B cell (primary cell): ENCODE measurements at regions not wholly inside any gene's neighbourhood (a gene's known extent, or its start where the extent isn't known, plus 50 kb on each side); places are given as distances from the start of the nearest gene placed in this dataset.
"Not testable (repeated sequence)": the region's sequence is repeated elsewhere in the genome, so short reads cannot be mapped to it uniquely, and the experiment has no call there.

Source experiments
- ATAC-seq: fragments of 200-7000 bp; cut with Tn5 transposase; one replicate; pipeline ENCODE4 v1.10.0; 2021; ENCODE audit warnings: low read depth, mild to moderate bottlenecking, moderate number of reproducible peaks, moderate library complexity
- CTCF ChIA-PET: fragments of 350-600 bp; sonication (Branson Sonifier 250); formaldehyde crosslinking; loops from one replicate; lab custom pipeline; 2021; ENCODE audit warnings: antibody characterized with exemption, inconsistent platforms; lab: Charles Lee
- POLR2A ChIA-PET: fragments of 350-600 bp; sonication (Branson Sonifier 250); formaldehyde crosslinking; loops from one replicate; lab custom pipeline; 2021; ENCODE audit warnings: antibody characterized with exemption; lab: Charles Lee
- DNase-seq: peaks from one replicate; pipeline ENCODE4 v3.0.0; 2013
- H2AFZ ChIP-seq: 2 replicates; pipeline ENCODE4 v1.6.1; 2012; ENCODE audit warnings: mild to moderate bottlenecking, low read depth, low read length; ENCODE audit not compliant: insufficient read depth, poor library complexity, severe bottlenecking
- H3K27ac ChIP-seq, 2 donors: 1 replicate in 1 of 2; 2 replicates in 1 of 2; pipeline ENCODE4 v1.5.1; 2012 to 2013; ENCODE audit warnings: low read length in 2 of 2, mild to moderate bottlenecking in 2 of 2, moderate library complexity in 1 of 2
- H3K27me3 ChIP-seq, 4 experiments: fragments of 200-600 bp in 1 of 4; sonication (generic) in 1 of 4; replicated peaks in 1 of 4; 1 replicate in 2 of 4; 2 replicates in 2 of 4; pipeline versions ENCODE4 v1.6.1 to v1.7.0; 2013 to 2016; ENCODE audit warnings: low read length in 3 of 4, mild to moderate bottlenecking in 2 of 4, mixed read lengths in 1 of 4, moderate library complexity in 1 of 4; ENCODE audit not compliant: insufficient read depth in 4 of 4, control insufficient read depth in 3 of 4; ENCODE audit errors: control extremely low read depth in 1 of 4
- H3K36me3 ChIP-seq, 2 experiments: replicated peaks in 1 of 2; 1 replicate in 1 of 2; 2 replicates in 1 of 2; pipeline versions ENCODE4 v1.6.1 to v1.7.1; 2013; ENCODE audit warnings: low read length in 1 of 2; ENCODE audit not compliant: insufficient read depth in 2 of 2, control insufficient read depth in 1 of 2; ENCODE audit errors: control extremely low read depth in 1 of 2, extremely low read depth in 1 of 2
- H3K4me1 ChIP-seq, 2 donors: fragments of 200-600 bp in 1 of 2; sonication (generic) in 1 of 2; 1 replicate in 1 of 2; 2 replicates in 1 of 2; pipeline versions ENCODE4 v1.5.1 to v1.6.1; 2013 to 2017; ENCODE audit warnings: low read length in 2 of 2; ENCODE audit not compliant: control insufficient read depth in 2 of 2, insufficient read depth in 2 of 2
- H3K4me2 ChIP-seq: replicated peaks from 2 replicates; pipeline ENCODE3; 2012; ENCODE audit warnings: mild to moderate bottlenecking, low read depth, low read length; ENCODE audit not compliant: poor library complexity, severe bottlenecking
- H3K4me3 ChIP-seq, 5 experiments: fragments of 200-600 bp in 1 of 5; sonication (generic) in 1 of 5; 1 replicate in 3 of 5; 2 replicates in 2 of 5; pipeline versions ENCODE4 v1.5.1 to v1.7.0; 2011 to 2016; ENCODE audit warnings: low read length in 4 of 5, mild to moderate bottlenecking in 4 of 5, low read depth in 2 of 5, control low read depth in 1 of 5, moderate library complexity in 1 of 5; ENCODE audit not compliant: insufficient read depth in 1 of 5; ENCODE audit errors: control extremely low read depth in 1 of 5, extremely low read depth in 1 of 5
- H3K79me2 ChIP-seq: fragments of 200-600 bp; sonication (generic); one replicate; pipeline ENCODE4 v1.6.0; 2016; ENCODE audit warnings: low read length; ENCODE audit not compliant: control insufficient read depth, insufficient read depth
- H3K9ac ChIP-seq: fragments of 200-600 bp; sonication (generic); 2 replicates; pipeline ENCODE4 v1.6.1; 2017; ENCODE audit warnings: mild to moderate bottlenecking, low read length, moderate library complexity
- H3K9me3 ChIP-seq, 3 donors: one replicate each; pipeline versions ENCODE4 v1.6.1 to v1.7.1; 2013; ENCODE audit warnings: low read length in 2 of 3; ENCODE audit not compliant: control insufficient read depth in 2 of 3, insufficient read depth in 1 of 3; ENCODE audit errors: control extremely low read depth in 1 of 3
- H4K20me1 ChIP-seq: 2 replicates; pipeline ENCODE4 v1.6.0; 2012; ENCODE audit warnings: mild to moderate bottlenecking, low read length; ENCODE audit not compliant: insufficient read depth, control insufficient read depth, poor library complexity, severe bottlenecking
- H3K27ac Mint-ChIP-seq: one replicate; pipeline ENCODE4 v1.8.0; 2021; ENCODE audit warnings: mixed read lengths
- H3K27me3 Mint-ChIP-seq: one replicate; pipeline ENCODE4 v1.8.0; 2021; ENCODE audit warnings: mixed read lengths
- H3K4me1 Mint-ChIP-seq: one replicate; pipeline ENCODE4 v1.8.0; 2021; ENCODE audit warnings: mixed read lengths
- H3K4me3 Mint-ChIP-seq: one replicate; pipeline ENCODE4 v1.8.0; 2021; ENCODE audit warnings: mixed read lengths
- H3K9me3 Mint-ChIP-seq: one replicate; pipeline ENCODE4 v1.8.0; 2022; ENCODE audit warnings: mixed read lengths; ENCODE audit not compliant: insufficient read depth
- EZH2 ChIP-seq: IDR thresholded peaks from 2 replicates; pipeline ENCODE4 v1.6.1; 2012; ENCODE audit warnings: borderline replicate concordance, low read depth, mild to moderate bottlenecking, moderate library complexity, low read length; ENCODE audit not compliant: insufficient read depth, poor library complexity, severe bottlenecking
- WGBS: methylation state at CpG from one replicate; pipeline ENCODE4 v1.1.5; 2013; ENCODE audit warnings: missing lambda C conversion rate; ENCODE audit not compliant: insufficient coverage; 5-methylcytosine and 5-hydroxymethylcytosine counted together
- intact Hi-C: fragments of 100-400 bp; cut with micrococcal nuclease; formaldehyde crosslinking; loops from one replicate; pipeline ENCODE4 v1.10.0; 2022
- TF ChIP-seq, protein P1 (sequence below): fragments of 200-600 bp; IDR thresholded peaks from one replicate; pipeline ENCODE4 v1.8.0; 2022; ENCODE audit warnings: antibody characterized with exemption, mild to moderate bottlenecking

DNA sequence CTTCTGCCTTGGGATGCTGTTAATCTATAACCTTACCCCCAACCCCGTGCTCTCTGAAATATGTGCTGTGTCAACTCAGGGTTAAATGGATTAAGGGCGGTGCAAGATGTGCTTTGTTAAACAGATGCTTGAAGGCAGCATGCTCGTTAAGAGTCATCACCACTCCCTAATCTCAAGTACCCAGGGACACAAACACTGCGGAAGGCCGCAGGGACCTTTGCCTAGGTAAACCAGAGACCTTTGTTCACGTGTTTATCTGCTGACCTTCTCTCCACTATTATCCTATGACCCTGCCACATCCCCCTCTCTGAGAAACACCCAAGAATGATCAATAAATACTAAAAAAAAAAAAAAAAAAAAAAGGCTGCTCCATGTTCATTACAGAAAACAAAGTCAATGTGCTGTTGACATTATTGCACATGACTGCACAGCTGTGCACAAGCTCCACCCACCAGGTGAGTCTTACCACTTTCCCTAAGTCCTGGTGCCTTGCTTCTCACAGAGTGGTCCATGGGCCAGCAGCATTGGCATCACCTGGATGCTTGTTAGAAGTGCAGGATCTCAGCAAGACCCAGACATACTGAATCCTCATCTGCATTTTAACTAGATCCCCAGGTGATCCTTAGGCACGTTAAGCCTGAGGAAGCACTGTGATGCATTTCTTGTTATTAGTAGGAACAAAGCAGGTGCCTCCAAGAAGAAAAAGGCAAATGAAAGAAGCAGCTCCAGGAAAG is 127.0 kb downstream of the TMX1 start:
- DNase-seq, H3K27me3 Mint-ChIP-seq, H3K9me3 ChIP-seq, POLR2A ChIA-PET, H3K4me1 ChIP-seq, H3K27ac ChIP-seq, H3K36me3 ChIP-seq, H4K20me1 ChIP-seq, H3K9ac ChIP-seq, H3K4me3 Mint-ChIP-seq, H3K4me1 Mint-ChIP-seq, intact Hi-C loops, H3K79me2 ChIP-seq, H3K27ac Mint-ChIP-seq, H3K27me3 ChIP-seq, ATAC-seq, CTCF ChIA-PET, H3K4me2 ChIP-seq, H3K4me3 ChIP-seq, H2AFZ ChIP-seq, H3K9me3 Mint-ChIP-seq: not testable (repeated sequence)
- WGBS, result no CpG with 5 or more reads among the region's 7 CpGs

DNA sequence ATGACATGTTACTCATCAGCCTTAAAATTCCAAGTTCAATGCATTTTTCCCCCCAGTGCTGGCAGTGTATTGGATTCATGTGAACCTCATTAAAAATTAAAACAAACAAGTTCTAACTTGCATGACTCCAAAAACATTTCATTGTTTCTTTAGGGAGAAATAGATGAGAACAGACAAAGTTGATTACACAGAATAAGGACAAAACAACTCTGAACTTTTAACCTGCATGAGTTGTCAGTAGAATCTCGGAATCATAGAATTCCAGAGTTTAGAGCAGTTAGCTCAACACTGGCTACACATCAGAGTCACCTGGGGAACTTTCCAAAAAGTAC is 127.5 kb downstream of the TMX1 start:
- no peak for TF ChIP-seq EZH2
- TF ChIP-seq, protein P1, sequence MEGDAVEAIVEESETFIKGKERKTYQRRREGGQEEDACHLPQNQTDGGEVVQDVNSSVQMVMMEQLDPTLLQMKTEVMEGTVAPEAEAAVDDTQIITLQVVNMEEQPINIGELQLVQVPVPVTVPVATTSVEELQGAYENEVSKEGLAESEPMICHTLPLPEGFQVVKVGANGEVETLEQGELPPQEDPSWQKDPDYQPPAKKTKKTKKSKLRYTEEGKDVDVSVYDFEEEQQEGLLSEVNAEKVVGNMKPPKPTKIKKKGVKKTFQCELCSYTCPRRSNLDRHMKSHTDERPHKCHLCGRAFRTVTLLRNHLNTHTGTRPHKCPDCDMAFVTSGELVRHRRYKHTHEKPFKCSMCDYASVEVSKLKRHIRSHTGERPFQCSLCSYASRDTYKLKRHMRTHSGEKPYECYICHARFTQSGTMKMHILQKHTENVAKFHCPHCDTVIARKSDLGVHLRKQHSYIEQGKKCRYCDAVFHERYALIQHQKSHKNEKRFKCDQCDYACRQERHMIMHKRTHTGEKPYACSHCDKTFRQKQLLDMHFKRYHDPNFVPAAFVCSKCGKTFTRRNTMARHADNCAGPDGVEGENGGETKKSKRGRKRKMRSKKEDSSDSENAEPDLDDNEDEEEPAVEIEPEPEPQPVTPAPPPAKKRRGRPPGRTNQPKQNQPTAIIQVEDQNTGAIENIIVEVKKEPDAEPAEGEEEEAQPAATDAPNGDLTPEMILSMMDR, result no peak
- Histone ChIP-seq H3K79me2 (no peaks in the 10 kb centered on the region), H2AFZ (no peak overlapping the region), H3K27me3 (no peaks in the 10 kb centered on the region), H3K4me1 (no peaks in the 10 kb centered on the region), H3K9me3 (no peaks in the 10 kb centered on the region), H3K9ac (no peak overlapping the region), H3K36me3 (no peaks in the 10 kb centered on the region), H3K27ac (no peak overlapping the region), H3K4me3 (no peak overlapping the region), H4K20me1 (no peaks in the 10 kb centered on the region), H3K4me2 (no peak overlapping the region)
- POLR2A ChIA-PET, result no interaction called here
- ATAC-seq (no peak), DNase-seq (no peak)
- H3K27me3 Mint-ChIP-seq, result peaks cover 9% of the 10 kb centered on the region
- intact Hi-C loops, result no loop called here
- H3K9me3 Mint-ChIP-seq, result no peaks in the 10 kb centered on the region
- 83% methylated on average over 1 of the region's 1 CpG for WGBS
- H3K4me3 Mint-ChIP-seq, result no peak overlapping the region
- no peaks in the 10 kb centered on the region for H3K4me1 Mint-ChIP-seq
- CTCF ChIA-PET, result no interaction called here
- no peak overlapping the region for H3K27ac Mint-ChIP-seq
